ENCODE measurements at regions not wholly inside any gene's neighbourhood (a gene's known extent, or its start where the extent isn't known, plus 50 kb on each side); places are given as distances from the start of the nearest gene placed in this dataset.

- no peak for TF ChIP-seq ZFP3 (CRISPR knock-in tag; IDR thresholded peaks at IDR 0.05)
- TF ChIP-seq CSDC2 (CRISPR knock-in tag; IDR thresholded peaks at IDR 0.05) = no peak
- no peak for TF ChIP-seq ZNF70 (CRISPR knock-in tag; IDR thresholded peaks at IDR 0.05)
- TF ChIP-seq PATZ1 (CRISPR knock-in tag; IDR thresholded peaks at IDR 0.05; ENCODE audit: borderline replicate concordance) = no peak
- TF ChIP-seq TCF4 (CRISPR knock-in tag; IDR thresholded peaks at IDR 0.05; ENCODE audit: borderline replicate concordance) = no peak
- TF ChIP-seq TSHZ2 (CRISPR knock-in tag; IDR thresholded peaks at IDR 0.05) = no peak
- TF ChIP-seq ZNF8 (CRISPR knock-in tag; IDR thresholded peaks at IDR 0.05) = no peak
- no peak for TF ChIP-seq CSRNP3 (CRISPR knock-in tag; IDR thresholded peaks at IDR 0.05)
- no peak for TF ChIP-seq ISL1 (CRISPR knock-in tag; IDR thresholded peaks at IDR 0.05)
- no peak for TF ChIP-seq RARB (CRISPR knock-in tag; IDR thresholded peaks at IDR 0.05)
- no peak for TF ChIP-seq ZNF565 (CRISPR knock-in tag; conservative IDR thresholded peaks at IDR 0.05; ENCODE audit: low read depth)
- TF ChIP-seq SNAI2 (CRISPR knock-in tag; IDR thresholded peaks at IDR 0.05) = no peak
- TF ChIP-seq CREB5 (CRISPR knock-in tag; IDR thresholded peaks at IDR 0.05; ENCODE audit: low read depth) = no peak
- TF ChIP-seq POU6F1 (CRISPR knock-in tag; IDR thresholded peaks at IDR 0.05; ENCODE audit: borderline replicate concordance, low read depth) = no peak
- no peak for TF ChIP-seq BACH2 (CRISPR knock-in tag; IDR thresholded peaks at IDR 0.05; ENCODE audit: borderline replicate concordance)
- no peak for TF ChIP-seq GLIS3 (CRISPR knock-in tag; IDR thresholded peaks at IDR 0.05)
- no peak for ATAC-seq
Measured at GRCh38 chr2:167900435-167901114, 346.8 kb downstream of the STK39 start.

GRCh38 chr2:167898340-167898739, 349.1 kb downstream of the STK39 start:
- TF ChIP-seq ZNF565 (CRISPR knock-in tag; conservative IDR thresholded peaks at IDR 0.05; ENCODE audit: low read depth) = no peak
- no peak for TF ChIP-seq CSDC2 (CRISPR knock-in tag; IDR thresholded peaks at IDR 0.05)
- no peak for TF ChIP-seq SNAI2 (CRISPR knock-in tag; IDR thresholded peaks at IDR 0.05)
- TF ChIP-seq TOX (CRISPR knock-in tag; IDR thresholded peaks at IDR 0.05; ENCODE audit: borderline replicate concordance) = no peak
- no peak for TF ChIP-seq ZC3H10 (CRISPR knock-in tag; IDR thresholded peaks at IDR 0.05)
- TF ChIP-seq PPARA (CRISPR knock-in tag; IDR thresholded peaks at IDR 0.05; ENCODE audit: borderline replicate concordance) = no peak
- no peak for TF ChIP-seq ZFP30 (CRISPR knock-in tag; IDR thresholded peaks at IDR 0.05)
- TF ChIP-seq CSRNP3 (CRISPR knock-in tag; IDR thresholded peaks at IDR 0.05) = no peak
- TF ChIP-seq ARNTL (CRISPR knock-in tag; IDR thresholded peaks at IDR 0.05; ENCODE audit: borderline replicate concordance, low read depth) = no peak
- no peak for TF ChIP-seq TSHZ2 (CRISPR knock-in tag; IDR thresholded peaks at IDR 0.05)
- no peak for ATAC-seq

Measured in SK-N-SH treated with all-trans-retinoic acid at 6 μM for 48 hours (cell line).